ENCODE measurements at regions not wholly inside any gene's neighbourhood (a gene's known extent, or its start where the extent isn't known, plus 50 kb on each side); places are given as distances from the start of the nearest gene placed in this dataset.
"Not testable (repeated sequence)": the region's sequence is repeated elsewhere in the genome, so short reads cannot be mapped to it uniquely, and the experiment has no call there.

- no peak for DNase-seq
Measured at GRCh38 chr1:8139383-8139782, 113.3 kb upstream of the ERRFI1 start.

- DNase-seq, result no peak
Measured at GRCh38 chr1:8138673-8139072, 112.6 kb upstream of the ERRFI1 start.

GRCh38 chr1:8137481-8138244, 111.6 kb upstream of the ERRFI1 start:
- DNase-seq, result peak; percentile 94

- no peak for DNase-seq
Measured at GRCh38 chr1:8136766-8137165, 110.7 kb upstream of the ERRFI1 start.

- DNase-seq, result no peak
Measured at GRCh38 chr1:8135250-8135649, 109.1 kb upstream of the ERRFI1 start.

- no peak for DNase-seq
Measured at GRCh38 chr1:8134546-8135235, 108.6 kb upstream of the ERRFI1 start.

GRCh38 chr1:8133657-8134430, 107.7 kb upstream of the ERRFI1 start:
- peak; percentile 93 for DNase-seq

- DNase-seq, result no peak
Measured at GRCh38 chr1:8133190-8133589, 107.1 kb upstream of the ERRFI1 start.

- no peak for DNase-seq
Measured at GRCh38 chr1:8127171-8127641, 101.1 kb upstream of the ERRFI1 start.

GRCh38 chr1:8122477-8123407, 96.6 kb upstream of the ERRFI1 start:
- no peak for DNase-seq

- DNase-seq, result no peak
Measured at GRCh38 chr1:8122160-8122476, 96.0 kb upstream of the ERRFI1 start.

GRCh38 chr1:8121261-8122159, 95.4 kb upstream of the ERRFI1 start:
- peak; percentile 68 for DNase-seq

GRCh38 chr1:8120693-8121260, 94.7 kb upstream of the ERRFI1 start:
- DNase-seq, result no peak

GRCh38 chr1:8118736-8119135, 92.6 kb upstream of the ERRFI1 start:
- DNase-seq, result not testable (repeated sequence)

- peak; percentile 58 for DNase-seq
Measured at GRCh38 chr1:8118031-8118451, 91.9 kb upstream of the ERRFI1 start.

GRCh38 chr1:8116894-8117264, 90.8 kb upstream of the ERRFI1 start:
- peak; percentile 70 for DNase-seq

- no peak for DNase-seq
Measured at GRCh38 chr1:8115769-8116167, 89.7 kb upstream of the ERRFI1 start.

- no peak for DNase-seq
Measured at GRCh38 chr1:8115031-8115768, 89.1 kb upstream of the ERRFI1 start.

GRCh38 chr1:8113262-8114220, 87.4 kb upstream of the ERRFI1 start:
- no peak for DNase-seq

Measured in fibroblast of skin of right biceps (primary cell).